Stromal cell of bone marrow (primary cell): ENCODE measurements at regions not wholly inside any gene's neighbourhood (a gene's known extent, or its start where the extent isn't known, plus 50 kb on each side); places are given as distances from the start of the nearest gene placed in this dataset.
A peak's percentile ranks its signal among the peaks of the same experiment; 100 is the strongest.
"Not testable (repeated sequence)": the region's sequence is repeated elsewhere in the genome, so short reads cannot be mapped to it uniquely, and the experiment has no call there.

ENCODE experiments used
- DNase-seq: peaks from one replicate; pipeline ENCODE4 v3.0.0-alpha.2; 2012; ENCODE audit warnings: low read depth

GRCh38 chr11:35046681-35047080 lies 92.3 kb upstream of the CD44 start:
- DNase-seq = no peak

- no peak for DNase-seq
These were observed 91.8 kb upstream of the CD44 start for GRCh38 chr11:35047179-35047578.

- no peak for DNase-seq
These were observed 91.2 kb upstream of the CD44 start for GRCh38 chr11:35047769-35048168.

- DNase-seq = not testable (repeated sequence)
These were observed 90.6 kb upstream of the CD44 start for GRCh38 chr11:35048346-35048745.

- no peak for DNase-seq
These were observed 89.0 kb upstream of the CD44 start for GRCh38 chr11:35049859-35050531.

- DNase-seq = no peak
These were observed 88.4 kb upstream of the CD44 start for GRCh38 chr11:35050541-35050995.

- DNase-seq = no peak
These were observed 82.4 kb upstream of the CD44 start for GRCh38 chr11:35056391-35057093.

GRCh38 chr11:35057926-35058668 lies 80.9 kb upstream of the CD44 start:
- no peak for DNase-seq

- DNase-seq = no peak
These were observed 80.1 kb upstream of the CD44 start for GRCh38 chr11:35058669-35059434.

GRCh38 chr11:35061516-35062440 lies 77.2 kb upstream of the CD44 start:
- no peak for DNase-seq

- DNase-seq = no peak
These were observed 75.5 kb upstream of the CD44 start for GRCh38 chr11:35063488-35063931.

GRCh38 chr11:35064114-35064800 lies 74.7 kb upstream of the CD44 start:
- peak; percentile 67 for DNase-seq

GRCh38 chr11:35065566-35065965 lies 73.4 kb upstream of the CD44 start:
- no peak for DNase-seq

GRCh38 chr11:35066030-35066429 lies 72.9 kb upstream of the CD44 start:
- no peak for DNase-seq

- no peak for DNase-seq
These were observed 72.1 kb upstream of the CD44 start for GRCh38 chr11:35066783-35067423.

- DNase-seq = no peak
These were observed 67.2 kb upstream of the CD44 start for GRCh38 chr11:35071722-35072121.

- DNase-seq = no peak
These were observed 65.1 kb upstream of the CD44 start for GRCh38 chr11:35073691-35074419.

- no peak for DNase-seq
These were observed 62.5 kb upstream of the CD44 start for GRCh38 chr11:35076201-35077100.
